ENCODE measurements at regions not wholly inside any gene's neighbourhood (a gene's known extent, or its start where the extent isn't known, plus 50 kb on each side); places are given as distances from the start of the nearest gene placed in this dataset.

DNA sequence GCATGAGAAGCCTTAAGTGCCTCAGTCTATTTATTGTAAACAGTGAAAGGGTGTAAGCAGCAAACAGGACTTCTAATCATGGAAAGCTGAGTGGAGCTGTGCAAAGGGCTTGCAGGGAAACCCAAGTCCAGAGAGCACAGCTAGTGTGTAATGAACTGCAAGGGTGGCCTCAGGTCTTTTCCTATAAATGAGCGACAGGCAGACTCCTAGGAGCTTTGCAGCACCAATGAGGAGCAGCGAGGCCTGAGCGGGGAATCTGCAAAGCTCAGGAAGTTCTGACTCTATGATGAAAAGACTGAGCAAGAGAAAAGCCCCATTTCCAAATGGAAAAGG, 250.1 kb upstream of the MAP3K1 start:
- FAIRE-seq (no peak), DNase-seq (ENCODE audit: low spot score in 2 of 2) (no peak)

DNA sequence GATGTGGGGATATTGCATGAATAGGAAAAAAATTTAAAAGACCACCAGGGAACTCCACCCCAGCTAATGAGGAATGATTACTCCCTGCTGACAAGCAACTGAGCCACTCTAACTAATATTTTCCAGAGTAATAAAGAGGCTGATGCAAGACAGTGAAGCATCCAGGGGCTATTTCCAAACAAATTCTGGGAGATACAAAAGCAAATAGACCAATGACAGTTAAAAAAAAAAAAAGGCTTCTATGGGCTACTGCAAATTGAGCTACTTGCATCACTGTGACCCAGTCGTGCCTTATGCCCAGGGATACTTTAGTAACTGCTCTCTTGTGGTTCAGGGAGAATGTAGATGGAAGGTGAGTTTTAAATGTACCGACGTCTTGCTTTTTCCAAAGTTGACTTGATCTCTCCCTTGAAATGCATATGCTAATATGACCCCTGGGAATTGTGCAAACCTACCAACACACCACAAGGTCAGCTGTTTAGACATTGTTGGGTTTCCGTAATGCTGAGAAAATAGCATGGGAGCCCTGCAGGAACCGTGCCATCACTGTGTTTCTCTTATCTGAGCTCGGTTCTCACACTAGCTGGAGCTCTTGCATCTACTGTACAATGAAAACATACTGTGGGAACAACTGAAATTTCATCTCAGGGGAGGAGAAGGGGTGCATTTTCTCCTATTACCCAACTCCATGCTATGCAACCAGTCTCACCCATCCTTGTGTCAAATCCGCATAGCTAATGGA, 250.6 kb upstream of the MAP3K1 start:
- FAIRE-seq (no peak), DNase-seq (ENCODE audit: low spot score in 2 of 2) (no peak)

DNA sequence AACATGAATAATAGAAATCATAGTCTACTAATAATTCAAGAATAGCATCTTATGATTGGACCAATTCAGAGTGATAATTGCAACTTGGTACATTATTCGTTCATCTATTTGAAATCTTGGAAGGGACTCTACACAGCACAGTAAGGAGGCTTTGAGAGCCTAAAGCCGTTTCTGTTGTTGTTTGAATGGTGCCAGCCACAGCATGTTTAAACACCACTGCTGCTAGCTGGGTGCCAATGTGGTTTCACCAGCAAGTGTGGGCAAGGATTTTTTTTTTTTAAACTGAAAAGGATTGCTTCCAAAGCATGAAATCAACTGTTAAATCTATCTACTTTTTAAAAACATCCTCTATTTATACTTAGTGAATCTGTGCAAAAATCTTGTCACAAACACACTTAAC, 253.9 kb upstream of the MAP3K1 start:
- DNase-seq (ENCODE audit: low spot score in 2 of 2), result no peak
- no peak for FAIRE-seq

DNA sequence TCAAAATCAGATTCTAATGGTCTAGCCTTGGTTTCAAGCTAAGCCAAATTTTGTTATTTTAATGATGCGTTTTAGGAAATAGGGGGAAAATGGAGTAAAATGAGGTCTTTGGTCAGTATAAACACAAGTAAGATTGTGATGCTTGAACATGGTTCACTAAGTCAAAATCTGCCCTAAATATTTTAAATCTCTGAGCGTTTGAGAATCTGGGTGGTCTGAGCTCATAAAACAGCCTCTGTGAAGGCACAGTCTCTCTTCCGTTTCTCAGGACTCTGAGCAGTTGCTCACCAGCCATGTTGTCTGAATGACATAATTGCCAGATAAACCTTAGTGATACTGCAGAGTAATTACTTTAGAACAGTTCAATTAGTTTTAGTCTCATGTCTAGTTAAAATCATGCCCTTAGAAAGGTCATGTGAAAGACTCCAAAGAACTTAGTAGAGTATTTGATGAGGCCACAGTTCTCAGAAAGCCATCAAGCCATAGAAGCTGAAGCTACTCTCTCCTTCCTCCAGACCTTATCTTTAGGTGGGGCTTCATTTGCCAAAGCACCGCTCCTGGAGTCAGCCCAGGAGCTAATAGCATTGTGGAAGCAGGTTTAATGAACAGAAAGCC, 257.1 kb upstream of the MAP3K1 start:
- FAIRE-seq (no peak), DNase-seq (ENCODE audit: low spot score in 2 of 2) (no peak)

DNA sequence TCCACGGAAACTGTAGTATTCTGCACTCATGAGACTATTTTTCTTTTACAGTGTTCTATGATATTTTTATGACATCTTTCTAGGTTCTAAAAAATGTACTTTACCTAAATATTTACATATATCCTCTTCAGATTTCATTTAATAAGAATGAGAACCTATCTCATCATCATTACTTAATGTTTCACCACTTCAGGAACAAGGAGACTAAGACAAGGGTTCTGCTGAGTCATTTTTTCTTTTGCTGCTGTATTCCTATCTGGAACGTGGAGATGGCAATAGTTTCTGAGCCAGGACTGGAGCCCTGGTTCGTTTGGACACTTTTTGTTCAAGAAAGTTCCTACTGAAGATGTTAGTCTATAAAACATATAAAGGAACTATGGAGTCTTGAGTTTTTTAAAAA, 258.2 kb upstream of the MAP3K1 start:
- FAIRE-seq (no peak), DNase-seq (ENCODE audit: low spot score in 2 of 2) (no peak)

- FAIRE-seq (no peak), DNase-seq (ENCODE audit: low spot score in 2 of 2) (no peak)
Measured at GRCh38 chr5:56552612-56553268, 262.6 kb upstream of the MAP3K1 start.

- no peak for DNase-seq (ENCODE audit: low spot score in 2 of 2)
- FAIRE-seq, result no peak
Measured at GRCh38 chr5:56550227-56550626, 265.1 kb upstream of the MAP3K1 start.

- DNase-seq (ENCODE audit: low spot score in 2 of 2) (no peak), FAIRE-seq (no peak)
Measured at GRCh38 chr5:56549096-56549886, 266.1 kb upstream of the MAP3K1 start.

DNA sequence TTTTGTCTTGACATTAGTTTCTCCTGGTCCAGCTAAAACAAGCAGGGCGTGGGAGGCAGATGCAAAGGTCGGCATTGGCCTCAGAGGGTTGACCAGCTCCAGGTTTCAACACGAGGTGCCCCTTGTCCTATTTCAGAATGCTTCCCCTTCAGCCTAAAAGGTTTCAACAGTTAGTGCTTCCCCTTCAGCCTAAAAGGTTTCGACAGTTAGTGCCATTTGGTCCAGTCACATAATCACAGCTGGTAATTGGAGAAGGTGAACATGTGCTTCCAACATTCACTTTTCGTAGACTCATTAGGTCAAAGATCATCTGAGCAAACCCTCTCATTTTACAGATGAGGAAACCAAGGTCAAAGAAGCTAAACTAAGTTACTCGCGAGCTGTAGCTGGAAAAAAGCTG, 270.3 kb upstream of the MAP3K1 start:
- FAIRE-seq (no peak), DNase-seq (ENCODE audit: low spot score in 2 of 2) (no peak)

DNA sequence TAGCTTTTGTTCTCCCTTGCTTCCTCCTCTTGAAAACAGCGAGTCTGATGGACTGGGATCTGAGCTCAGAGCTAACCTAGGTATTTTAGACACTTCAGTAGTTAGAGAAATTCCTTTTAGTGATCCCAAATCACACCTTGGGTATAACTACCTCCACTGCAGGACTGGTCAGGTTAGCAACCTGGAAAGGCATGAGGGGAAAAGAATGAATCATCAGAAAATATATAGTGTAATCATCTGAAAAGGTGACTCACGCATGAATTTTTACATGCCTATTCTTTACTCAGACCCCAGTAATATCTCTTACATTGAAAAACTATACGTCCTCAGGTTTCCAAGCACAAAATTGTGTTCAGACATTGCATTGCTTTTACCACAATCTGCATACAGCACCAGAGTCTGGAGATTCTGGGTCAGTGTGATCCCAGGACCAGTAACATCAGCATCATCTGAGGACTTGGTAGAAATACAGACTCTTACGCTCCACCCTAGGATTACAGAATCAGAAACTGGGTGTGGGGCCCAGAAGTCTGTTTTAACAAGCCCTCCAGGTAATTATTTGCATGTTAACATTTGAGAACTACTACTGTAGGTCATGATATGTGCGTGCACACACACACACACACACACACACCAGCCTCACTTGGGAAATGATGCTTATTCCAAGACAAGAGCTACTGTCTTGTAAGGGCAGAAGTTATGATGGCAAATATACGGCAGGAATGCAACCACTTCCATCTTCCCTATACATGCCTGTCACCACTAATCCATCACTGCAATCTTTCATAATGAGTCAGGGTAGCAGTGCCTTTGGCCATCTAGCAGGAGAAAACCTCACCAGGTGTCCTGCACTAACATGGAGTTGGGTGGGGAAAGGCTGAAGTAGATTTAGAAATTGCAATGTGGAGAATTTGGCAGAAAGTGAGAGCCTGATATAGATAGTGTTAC, 271.6 kb upstream of the MAP3K1 start:
- FAIRE-seq (no peak), DNase-seq (ENCODE audit: low spot score in 2 of 2) (no peak)

DNA sequence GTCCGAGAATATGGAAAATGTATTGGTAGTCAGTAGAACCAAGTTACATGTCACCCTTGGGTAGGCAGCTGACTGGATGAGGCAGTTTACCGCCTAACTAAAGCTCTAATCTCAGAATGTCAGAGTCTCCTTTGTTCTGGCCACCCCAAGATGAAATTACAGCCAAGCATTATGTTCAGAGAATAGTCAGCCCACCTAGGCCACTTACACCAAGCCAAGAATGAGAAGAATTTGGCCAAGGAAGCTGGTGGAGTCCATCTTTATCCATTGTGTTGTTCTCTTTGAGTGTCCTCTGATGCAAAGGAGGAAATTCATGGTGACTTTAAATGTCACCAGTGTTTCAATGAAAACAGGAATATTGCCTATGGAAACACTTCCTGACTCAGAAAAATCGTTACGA, 275.1 kb upstream of the MAP3K1 start:
- FAIRE-seq (no peak), DNase-seq (ENCODE audit: low spot score in 2 of 2) (no peak)

- DNase-seq (ENCODE audit: low spot score in 2 of 2) (no peak), FAIRE-seq (no peak)
Measured at GRCh38 chr5:56538580-56538979, 276.8 kb upstream of the MAP3K1 start.

- FAIRE-seq, result no peak
- DNase-seq (ENCODE audit: low spot score in 2 of 2), result no peak
Measured at GRCh38 chr5:56535347-56535746, 280.0 kb upstream of the MAP3K1 start.

GRCh38 chr5:56534102-56534829, 281.1 kb upstream of the MAP3K1 start:
- DNase-seq (ENCODE audit: low spot score in 2 of 2) (no peak), FAIRE-seq (no peak)

GRCh38 chr5:56532466-56532865, 282.9 kb upstream of the MAP3K1 start:
- peak in 1 of 2 donors; percentile 15 for DNase-seq (ENCODE audit: low spot score in 2 of 2)
- FAIRE-seq, result no peak

DNA sequence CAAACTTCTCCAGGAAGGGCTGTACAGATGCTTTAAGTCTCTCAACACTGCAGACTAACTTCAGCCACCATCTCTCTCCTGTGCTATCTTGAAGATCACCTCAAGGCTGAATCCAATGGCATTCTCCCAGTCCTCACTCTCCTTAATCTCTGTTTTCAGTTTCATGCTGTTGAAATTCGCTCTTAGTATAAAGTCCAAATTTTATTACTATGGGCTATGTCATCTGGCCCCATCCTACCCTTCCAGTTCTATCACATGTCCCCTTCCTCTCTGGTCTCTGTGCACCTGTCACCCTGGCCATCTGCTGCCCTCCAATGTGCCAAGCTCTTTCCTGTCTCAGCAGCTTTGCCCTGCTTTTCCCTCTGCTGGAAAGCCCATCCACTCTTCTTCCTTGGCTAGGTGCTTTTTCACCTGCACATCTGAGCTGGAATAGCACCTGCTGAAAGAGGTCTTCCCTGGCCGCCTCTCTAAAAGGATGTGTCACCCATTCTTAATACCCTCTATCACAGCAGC, 284.7 kb upstream of the MAP3K1 start:
- DNase-seq (ENCODE audit: low spot score in 2 of 2) (no peak), FAIRE-seq (no peak)

GRCh38 chr5:56529666-56530430, 285.5 kb upstream of the MAP3K1 start:
- no peak for DNase-seq (ENCODE audit: low spot score in 2 of 2)
- no peak for FAIRE-seq

- DNase-seq (ENCODE audit: low spot score in 2 of 2) (no peak), FAIRE-seq (no peak)
Measured at GRCh38 chr5:56527174-56527573, 288.2 kb upstream of the MAP3K1 start.

GRCh38 chr5:56525113-56525512, 290.2 kb upstream of the MAP3K1 start:
- no peak for FAIRE-seq
- no peak for DNase-seq (ENCODE audit: low spot score in 2 of 2)
